Pancreas (tissue), 10 donors: ENCODE measurements at regions not wholly inside any gene's neighbourhood (a gene's known extent, or its start where the extent isn't known, plus 50 kb on each side); places are given as distances from the start of the nearest gene placed in this dataset.

Experiments
- ATAC-seq, 4 donors: fragments of 200-7000 bp; cut with Tn5 transposase; one replicate each; pipeline versions ENCODE4 v1.8.0 to v1.9.1; 2020; ENCODE audit warnings: mild to moderate bottlenecking in 4 of 4, moderate library complexity in 4 of 4
- DNase-seq, 6 donors: peaks; one replicate each; pipeline ENCODE4 v3.0.0-alpha.2; 2020
- FAIRE-seq: peaks from 2 replicates; lab custom pipeline; 2012; peaks lifted over from hg19 to GRCh38; lab: Jason Lieb, UNC
- H3K27ac ChIP-seq, 4 donors: fragments of 200-600 bp; sonication (generic); 1 replicate in 3 of 4; 2 replicates in 1 of 4; pipeline versions ENCODE4 v1.5.0 to v1.8.0; 2020
- H3K27me3 ChIP-seq, 4 donors: fragments of 200-600 bp; one replicate each; pipeline ENCODE4 v1.8.0; 2021
- H3K36me3 ChIP-seq, 3 donors: fragments of 200-600 bp; sonication (generic) in 1 of 3; one replicate each; pipeline versions ENCODE4 v1.5.0 to v1.8.0; 2020 to 2021
- H3K4me1 ChIP-seq, 3 donors: fragments of 200-600 bp; one replicate each; pipeline ENCODE4 v1.8.0; 2021
- H3K4me3 ChIP-seq, 4 donors: fragments of 200-600 bp; sonication (generic) in 2 of 4; one replicate each; pipeline versions ENCODE4 v1.5.0 to v1.8.0; 2020 to 2021
- H3K9me3 ChIP-seq, 4 donors: fragments of 200-600 bp; one replicate each; pipeline ENCODE4 v1.8.0; 2021
- CTCF ChIP-seq, 4 donors: fragments of 200-600 bp; sonication (generic) in 3 of 4; IDR thresholded peaks; one replicate each; pipeline versions ENCODE4 v1.5.0 to v1.8.0; 2021; ENCODE audit warnings: antibody characterized with exemption in 4 of 4
- WGBS, 2 donors: extraction: QIAGEN DNeasy Blood & Tissue Kit; methylation state at CpG; one replicate each; pipeline ENCODE4 v1.1.7; 2013; 5-methylcytosine and 5-hydroxymethylcytosine counted together
- intact Hi-C, 3 donors: fragments of 100-400 bp; cut with DNase I; formaldehyde crosslinking; loops; one replicate each; pipeline versions ENCODE4 v1.11.1 to v1.14.2; 2022
- donor health status: healthy with polysubstance abuse.
- donor health status: DM: no; HTN: no; CAD: no; lungs with moderate emphysema.
- donor health status: DM: no; HTN: no; CAD: no.
- donor health status: control.
- donor health status: control.
- donor health status: Bipolar disorder and iron deficiency.
- donor health status: DM: yes; HTN: yes; CAD: no.
- donor health status: DM: no; HTN: no; CAD: no.
- donor health status: DM: no; HTN: no; CAD: no.
- donor health status: DM: yes; HTN: yes; CAD: no.

- Histone ChIP-seq H3K27ac (no peak overlapping the region), H3K36me3 (no peaks in the 10 kb centered on the region), H3K9me3 (no peaks in the 10 kb centered on the region), H3K4me1 (no peaks in the 10 kb centered on the region), H3K27me3 (peaks cover 0 to 6% (median 0%) of the 10 kb centered on the region in 4 donors), H3K4me3 (no peak overlapping the region)
- WGBS, 2 donors = 62 to 73% methylated on average over 5 of the region's 5 CpGs
- ATAC-seq (no peak), FAIRE-seq (no peak), DNase-seq (no peak)
- no peak for TF ChIP-seq CTCF (IDR thresholded peaks at IDR 0.05)
- intact Hi-C loops = no loop called here
Measured at GRCh38 chr2:175624785-175625184, 377.3 kb downstream of the LNPK start.

GRCh38 chr2:175624211-175624761, 377.8 kb downstream of the LNPK start:
- FAIRE-seq (no peak), DNase-seq (no peak)
- no peak for TF ChIP-seq CTCF (IDR thresholded peaks at IDR 0.05)

DNA sequence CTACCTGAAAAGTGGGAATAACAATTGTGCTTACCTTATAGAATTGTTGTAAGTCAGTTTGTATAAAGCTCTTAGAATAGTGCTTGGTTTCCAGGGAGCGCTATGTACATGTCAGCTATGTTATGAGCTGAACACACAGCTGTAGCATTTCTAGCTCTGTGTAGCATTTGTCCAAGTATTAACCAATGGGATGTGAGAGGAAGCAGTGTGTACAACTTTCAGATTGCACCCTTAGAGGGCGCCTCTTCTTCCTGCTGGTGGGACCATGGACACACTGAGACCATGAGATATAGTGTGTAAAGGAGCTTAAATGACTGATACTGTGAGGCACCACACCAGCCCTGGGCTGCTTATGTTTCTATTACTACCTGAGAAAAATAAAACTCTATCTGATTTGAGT, 380.2 kb downstream of the LNPK start:
- Histone ChIP-seq H3K36me3 (no peaks in the 10 kb centered on the region), H3K9me3 (no peaks in the 10 kb centered on the region), H3K27ac (no peak overlapping the region), H3K27me3 (no peaks in the 10 kb centered on the region), H3K4me3 (no peak overlapping the region), H3K4me1 (no peaks in the 10 kb centered on the region)
- DNase-seq (no peak), FAIRE-seq (no peak), ATAC-seq (no peak)
- intact Hi-C loops = no loop called here
- 65 to 67% methylated on average over 2 of the region's 2 CpGs for WGBS, 2 donors
- no peak for TF ChIP-seq CTCF (IDR thresholded peaks at IDR 0.05)

More at GRCh38 chr2:175624211-175624761, 377.8 kb downstream of the LNPK start:
- Histone ChIP-seq H3K27ac (no peak overlapping the region), H3K9me3 (no peaks in the 10 kb centered on the region), H3K4me3 (no peak overlapping the region), H3K4me1 (no peaks in the 10 kb centered on the region), H3K36me3 (no peaks in the 10 kb centered on the region), H3K27me3 (peaks cover 0 to 6% (median 0%) of the 10 kb centered on the region in 4 donors)
- no peak for ATAC-seq
- intact Hi-C loops = no loop called here

GRCh38 chr2:175620106-175620505, 382.0 kb downstream of the LNPK start:
- Histone ChIP-seq H3K27ac (no peak overlapping the region), H3K9me3 (no peaks in the 10 kb centered on the region), H3K27me3 (no peaks in the 10 kb centered on the region), H3K4me1 (no peaks in the 10 kb centered on the region), H3K4me3 (no peak overlapping the region), H3K36me3 (no peaks in the 10 kb centered on the region)
- DNase-seq = no peak
- no peak for FAIRE-seq
- WGBS, 2 donors = 32 to 34% methylated on average over 2 of the region's 2 CpGs
- ATAC-seq = no peak
- intact Hi-C loops = no loop called here
- TF ChIP-seq CTCF (IDR thresholded peaks at IDR 0.05) = no peak

GRCh38 chr2:175619179-175620045, 382.7 kb downstream of the LNPK start:
- no peak overlapping the region for H3K27ac ChIP-seq
- no peak for TF ChIP-seq CTCF (IDR thresholded peaks at IDR 0.05)
- DNase-seq (no peak), ATAC-seq (no peak), FAIRE-seq (no peak)
- H3K4me1 ChIP-seq = no peaks in the 10 kb centered on the region
- intact Hi-C loops = no loop called here
- H3K4me3 ChIP-seq = no peak overlapping the region
- H3K36me3 ChIP-seq = no peaks in the 10 kb centered on the region
- 41 to 45% methylated on average over 2 of the region's 2 CpGs for WGBS, 2 donors
- no peaks in the 10 kb centered on the region for H3K27me3 ChIP-seq
- no peaks in the 10 kb centered on the region for H3K9me3 ChIP-seq
